Neural cell (in vitro differentiated cells): ENCODE measurements at regions not wholly inside any gene's neighbourhood (a gene's known extent, or its start where the extent isn't known, plus 50 kb on each side); places are given as distances from the start of the nearest gene placed in this dataset.

ENCODE experiments used
- CTCF ChIP-seq: fragments of 450-650 bp; IDR thresholded peaks from 2 replicates; pipeline ENCODE4 v1.5.1; 2014; ENCODE audit warnings: antibody characterized with exemption, mild to moderate bottlenecking, moderate library complexity; ENCODE audit not compliant: poor library complexity, severe bottlenecking
- EP300 ChIP-seq: fragments of 450-650 bp; conservative IDR thresholded peaks from 2 replicates; pipeline ENCODE4 v1.6.1; 2014; ENCODE audit warnings: antibody characterized with exemption, mild to moderate bottlenecking, moderate library complexity; ENCODE audit not compliant: poor library complexity, severe bottlenecking
- EZH2 ChIP-seq: fragments of 200-600, 300-800 bp; shearing (Covaris generic), sonication (generic); IDR thresholded peaks from 2 replicates; pipeline ENCODE4 v1.6.1; 2014; ENCODE audit warnings: antibody characterized with exemption, low read length, borderline replicate concordance, mild to moderate bottlenecking; ENCODE audit not compliant: insufficient read depth, poor library complexity, severe bottlenecking
- POLR2AphosphoS5 ChIP-seq: IDR thresholded peaks from 2 replicates; pipeline ENCODE4 v1.6.1; 2012
- RAD21 ChIP-seq: fragments of 450-650 bp; conservative IDR thresholded peaks from 2 replicates; pipeline ENCODE4 v1.6.1; 2014; ENCODE audit warnings: antibody characterized with exemption, mild to moderate bottlenecking, moderate library complexity
- REST ChIP-seq: IDR thresholded peaks from 2 replicates; pipeline ENCODE4 v1.6.1; 2012; ENCODE audit warnings: borderline replicate concordance
- SMC3 ChIP-seq: fragments of 450-650 bp; conservative IDR thresholded peaks from 2 replicates; pipeline ENCODE4 v1.6.1; 2014; ENCODE audit warnings: antibody characterized with exemption, mild to moderate bottlenecking, moderate library complexity; ENCODE audit not compliant: poor library complexity

DNA sequence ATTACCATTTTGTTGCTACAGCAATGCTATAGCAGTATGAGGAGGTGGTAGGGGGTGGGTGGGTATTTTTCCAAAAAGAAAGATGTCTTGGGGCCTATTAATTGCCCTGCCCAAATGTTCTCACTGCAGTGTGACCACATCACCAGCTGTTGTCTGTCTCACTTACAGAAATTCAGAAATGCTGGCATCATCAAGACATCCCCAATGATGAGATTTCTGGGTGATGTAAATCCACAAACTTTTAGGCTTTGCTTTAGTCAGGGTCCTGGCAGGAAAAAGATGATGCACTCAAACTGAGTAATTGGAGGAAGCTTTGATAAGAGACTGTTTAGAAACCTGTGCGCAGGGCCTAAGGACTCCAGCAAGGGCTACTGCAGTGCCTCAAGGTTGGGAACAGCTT lies 56.2 kb upstream of the OPN4 start:
- TF ChIP-seq EP300 (no peak), CTCF (no peak), POLR2AphosphoS5 (no peak), SMC3 (no peak), EZH2 (no peak), RAD21 (no peak), REST (no peak)
